ENCODE measurements at regions not wholly inside any gene's neighbourhood (a gene's known extent, or its start where the extent isn't known, plus 50 kb on each side); places are given as distances from the start of the nearest gene placed in this dataset.

DNA sequence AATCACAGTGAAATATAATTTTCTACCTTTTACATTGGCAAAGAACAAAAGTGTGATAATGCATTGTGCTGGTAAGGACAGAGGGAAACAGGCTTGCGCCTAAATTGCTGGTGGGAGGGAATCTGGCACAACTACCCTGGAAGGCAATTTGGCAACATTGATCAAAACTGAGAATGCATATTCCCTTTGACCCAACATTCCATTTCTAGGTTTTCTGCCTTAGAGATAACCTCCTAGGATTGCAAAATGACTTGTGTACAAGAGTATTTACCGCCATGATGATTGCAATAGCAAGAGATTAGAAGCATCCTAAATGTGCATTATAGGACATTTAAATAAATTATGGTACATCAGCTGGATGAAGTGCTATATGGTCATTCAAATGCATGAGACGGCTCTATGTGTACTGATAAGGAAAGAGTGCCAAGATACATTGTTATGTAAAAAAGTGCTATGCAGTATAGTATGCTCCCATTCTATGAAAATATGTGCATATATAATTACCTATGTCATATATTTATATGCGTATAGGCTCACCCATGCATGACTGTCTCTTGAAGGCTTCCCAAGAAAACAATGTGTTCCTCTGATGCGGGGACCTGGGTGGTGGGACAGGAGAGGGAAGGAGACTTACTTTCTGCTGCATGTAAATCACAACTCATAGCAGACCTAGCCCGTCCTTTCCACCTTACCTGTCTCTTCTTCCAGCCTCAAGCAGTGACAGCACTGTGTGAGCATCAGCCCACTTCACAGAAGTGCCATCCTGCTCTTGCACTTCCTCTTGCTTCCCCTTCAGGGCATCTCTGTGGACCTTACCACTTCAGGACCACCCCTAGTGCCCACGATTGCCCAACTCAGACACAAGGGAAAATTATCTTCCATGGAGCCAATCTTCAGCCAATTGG is 249.9 kb upstream of the TLE3 start:
- TF ChIP-seq POLR2AphosphoS5 (IDR thresholded peaks at IDR 0.05; ENCODE audit: low read depth, low read length) (no peak), FOXP2 (optimal IDR thresholded peaks at IDR 0.05; ENCODE audit: borderline replicate concordance, extremely low read depth, extremely low read length, insufficient read depth) (no peak)
